PC-9 (cell line): ENCODE measurements at regions not wholly inside any gene's neighbourhood (a gene's known extent, or its start where the extent isn't known, plus 50 kb on each side); places are given as distances from the start of the nearest gene placed in this dataset.

ENCODE experiments used
- CTCF ChIP-seq: fragments of 200-600 bp; sonication (generic); conservative IDR thresholded peaks from 2 replicates; pipeline ENCODE4 v1.6.1; 2017; ENCODE audit warnings: mixed run types, antibody characterized with exemption, mild to moderate bottlenecking, moderate library complexity
- EZH2 ChIP-seq: fragments of 200-600 bp; sonication (generic); IDR thresholded peaks from 2 replicates; pipeline ENCODE4 v1.8.0; 2017; ENCODE audit warnings: antibody characterized with exemption, low read depth

- no peak for TF ChIP-seq CTCF
- TF ChIP-seq EZH2, result no peak
Observed at GRCh38 chr6:163691049-163691448, 276.5 kb downstream of the QKI start.
